ENCODE measurements at regions not wholly inside any gene's neighbourhood (a gene's known extent, or its start where the extent isn't known, plus 50 kb on each side); places are given as distances from the start of the nearest gene placed in this dataset.

DNA sequence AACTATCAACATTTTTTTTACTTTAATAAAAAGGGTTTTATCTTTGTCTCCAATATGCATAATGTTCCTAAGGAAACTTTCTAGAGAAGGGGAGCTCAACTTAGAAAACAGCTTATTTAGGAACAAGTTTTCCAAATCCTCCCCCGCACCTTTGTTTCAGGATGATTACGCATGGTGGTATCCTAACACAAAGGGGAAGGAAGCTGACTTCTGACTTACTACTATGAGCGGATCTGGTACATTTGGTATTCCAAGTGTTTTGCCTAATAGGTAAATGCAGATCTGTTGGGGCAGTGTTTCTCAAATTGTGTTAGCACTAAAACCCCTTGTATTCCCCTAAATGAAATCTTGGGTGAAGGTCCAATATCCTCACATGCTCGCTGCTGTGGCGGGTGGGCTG lies 229.3 kb upstream of the KLF14 start:
- no peak for DNase-seq (ENCODE audit: low read depth, low spot score)

DNA sequence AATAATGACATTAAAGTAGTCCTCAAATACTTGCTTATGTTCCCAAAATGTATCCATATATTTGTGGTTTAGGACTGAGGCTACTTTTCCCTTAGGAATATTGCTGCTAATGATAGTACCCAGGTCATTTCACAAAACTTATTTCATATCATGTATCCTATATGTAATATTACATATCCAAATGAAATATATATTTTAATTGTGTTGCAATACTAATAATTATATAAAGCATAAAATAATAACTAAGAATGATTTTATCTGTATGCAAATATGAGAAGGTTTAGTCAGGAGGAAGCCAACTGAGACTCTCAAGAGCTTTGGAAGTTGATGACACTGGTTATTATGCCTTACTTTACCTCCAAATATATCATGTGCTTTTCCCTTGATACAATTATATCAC lies 231.5 kb upstream of the KLF14 start:
- no peak for DNase-seq (ENCODE audit: low read depth, low spot score)

DNA sequence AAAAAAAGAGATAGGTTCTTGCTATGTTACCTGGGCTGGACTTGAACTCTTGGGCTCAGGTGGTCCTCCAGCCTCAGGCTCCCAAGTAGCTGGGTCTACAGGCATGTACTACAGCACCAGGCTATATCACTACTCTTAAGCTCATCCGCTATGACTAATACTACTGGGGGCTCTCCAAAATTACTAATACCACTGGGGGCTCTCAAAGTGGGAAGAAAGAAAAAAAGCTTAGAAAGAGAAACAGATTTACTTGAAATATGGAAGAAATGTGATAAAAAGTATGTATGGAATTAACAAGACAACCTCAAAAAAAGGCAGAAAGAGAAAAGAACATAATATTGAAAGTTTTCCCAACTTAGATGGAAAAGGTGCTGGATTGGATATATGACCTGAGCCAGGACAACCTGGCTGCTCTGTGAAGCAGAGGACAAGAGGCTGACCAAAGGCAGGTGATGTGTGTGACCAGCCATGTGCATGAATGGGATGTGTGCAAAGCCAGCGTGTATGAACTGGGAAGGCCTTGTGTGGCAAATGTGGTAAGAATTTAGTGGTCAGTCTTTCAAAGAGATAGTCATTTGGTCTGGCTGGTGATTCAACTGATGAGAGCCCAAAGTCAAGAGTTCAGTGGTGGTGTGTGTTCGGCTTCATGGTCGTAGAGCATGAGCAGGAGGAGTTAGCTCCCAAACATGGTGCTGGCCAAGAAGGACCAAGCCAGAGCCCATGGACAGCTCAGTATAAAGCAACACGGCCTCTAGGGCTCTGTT lies 232.4 kb upstream of the KLF14 start:
- DNase-seq (ENCODE audit: low read depth, low spot score) = no peak

DNA sequence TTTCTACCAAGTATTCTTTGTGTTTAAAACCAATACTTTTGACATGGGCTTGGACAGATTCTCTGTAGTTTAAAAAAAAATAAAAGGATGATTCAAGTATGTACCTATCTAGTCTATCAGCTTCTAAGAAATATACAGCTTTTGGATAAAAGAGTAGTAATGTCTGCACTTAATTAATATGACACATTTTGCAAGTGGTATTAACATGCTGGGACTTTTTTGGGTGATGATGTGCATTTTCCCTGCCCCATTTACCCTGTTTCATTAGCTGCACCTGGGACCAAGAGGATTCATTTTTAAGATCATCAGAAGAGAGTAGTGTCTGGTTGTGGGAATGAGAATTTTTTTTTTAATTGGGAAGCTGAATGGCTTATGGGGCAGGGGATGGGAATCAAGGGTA lies 236.2 kb upstream of the KLF14 start:
- DNase-seq (ENCODE audit: low read depth, low spot score) = no peak

DNA sequence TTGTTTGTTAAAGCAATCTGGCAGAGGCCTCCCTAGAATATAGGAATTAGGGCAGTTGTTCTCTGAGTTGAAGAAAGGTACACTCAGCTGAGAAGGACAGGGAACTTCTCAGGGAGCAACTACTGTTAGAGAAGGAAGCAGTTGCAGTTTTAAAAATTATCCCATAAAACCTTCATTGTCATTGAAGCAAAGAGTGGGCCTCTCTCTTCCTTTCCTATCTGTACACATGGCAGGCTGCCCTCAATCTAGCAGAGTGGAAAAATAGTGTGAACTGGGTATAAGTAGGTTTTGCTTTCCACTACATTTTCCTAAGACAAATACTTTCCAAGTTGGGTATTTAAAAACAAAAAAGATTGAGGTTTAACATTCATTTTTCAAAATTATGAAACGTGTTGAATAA lies 236.7 kb upstream of the KLF14 start:
- no peak for DNase-seq (ENCODE audit: low read depth, low spot score)

DNA sequence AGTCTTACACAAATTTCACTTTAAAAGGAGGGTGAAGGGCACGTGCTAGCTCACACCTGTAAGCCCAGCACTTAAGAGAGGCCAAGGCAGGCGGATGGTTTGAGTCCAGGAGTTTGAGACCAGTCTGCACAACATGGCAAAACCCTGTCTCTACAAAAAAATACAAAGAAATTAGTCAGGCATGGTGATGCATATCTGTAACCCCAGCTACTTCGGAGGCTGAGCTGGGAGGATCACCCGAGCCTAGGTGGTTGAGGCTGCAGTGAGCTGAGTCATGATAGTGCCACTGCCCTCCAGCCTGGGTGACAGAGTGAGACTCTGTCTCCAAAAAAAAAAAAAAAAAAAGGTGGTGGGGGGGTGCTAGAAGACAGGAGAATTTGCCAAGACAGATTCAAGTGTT lies 237.3 kb upstream of the KLF14 start:
- DNase-seq (ENCODE audit: low read depth, low spot score) = no peak

DNA sequence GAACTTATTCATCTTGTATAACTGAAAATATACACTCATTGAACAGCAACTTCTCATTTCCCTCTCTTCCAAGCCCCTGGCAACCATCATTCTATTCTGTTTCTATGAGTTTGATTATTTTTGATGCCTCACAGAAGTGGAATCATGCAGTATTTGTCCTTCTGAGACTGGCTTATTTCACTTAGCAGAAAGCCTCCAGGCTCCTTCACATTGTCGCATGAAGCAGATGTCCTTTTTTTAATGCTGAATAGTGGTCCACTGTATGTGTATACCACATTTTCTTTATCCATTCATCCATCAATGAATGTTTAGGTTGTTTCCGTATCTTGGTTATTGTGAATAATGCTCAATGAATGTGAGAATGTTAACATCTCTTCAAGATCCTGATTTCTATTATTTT lies 238.2 kb upstream of the KLF14 start:
- DNase-seq (ENCODE audit: low read depth, low spot score) = no peak

DNA sequence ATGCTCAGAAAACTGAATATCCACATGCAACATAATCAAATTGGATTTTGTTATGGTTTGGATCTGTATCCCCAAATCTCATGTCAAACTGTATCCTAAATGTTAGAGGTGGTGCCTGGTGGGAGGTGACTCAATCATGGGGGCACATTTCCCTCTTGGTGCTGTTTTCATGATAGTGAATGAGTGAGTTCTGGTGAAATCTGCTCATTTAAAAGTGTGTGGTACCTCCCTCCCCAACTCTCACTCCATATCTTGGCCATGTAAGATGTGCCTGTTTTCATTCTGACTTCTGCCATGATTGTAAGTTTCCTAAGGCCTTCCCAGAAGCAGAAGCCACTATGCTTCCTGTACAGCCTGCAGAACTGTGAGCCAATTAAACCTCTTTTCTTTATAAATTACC lies 239.6 kb upstream of the KLF14 start:
- no peak for DNase-seq (ENCODE audit: low read depth, low spot score)

DNA sequence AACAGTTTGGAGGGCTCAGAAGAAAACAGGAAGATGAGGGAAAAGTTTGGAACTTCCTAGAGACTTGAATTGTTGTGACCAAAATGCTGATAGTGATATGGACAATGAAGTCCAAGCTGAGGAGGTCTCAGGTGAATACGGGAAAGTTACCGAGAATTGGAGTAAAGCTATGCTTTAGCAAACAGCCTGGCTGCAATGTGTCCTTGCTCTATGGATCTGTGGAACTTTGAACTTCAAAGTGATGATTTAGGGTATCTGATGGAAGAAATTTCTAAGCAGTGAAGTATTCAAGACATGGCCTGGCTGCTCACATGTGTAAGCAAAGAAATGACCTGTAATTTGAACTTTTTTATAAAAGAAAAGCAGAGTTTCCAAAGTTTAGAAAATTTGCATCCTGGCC lies 240.2 kb upstream of the KLF14 start:
- DNase-seq (ENCODE audit: low read depth, low spot score) = no peak

DNA sequence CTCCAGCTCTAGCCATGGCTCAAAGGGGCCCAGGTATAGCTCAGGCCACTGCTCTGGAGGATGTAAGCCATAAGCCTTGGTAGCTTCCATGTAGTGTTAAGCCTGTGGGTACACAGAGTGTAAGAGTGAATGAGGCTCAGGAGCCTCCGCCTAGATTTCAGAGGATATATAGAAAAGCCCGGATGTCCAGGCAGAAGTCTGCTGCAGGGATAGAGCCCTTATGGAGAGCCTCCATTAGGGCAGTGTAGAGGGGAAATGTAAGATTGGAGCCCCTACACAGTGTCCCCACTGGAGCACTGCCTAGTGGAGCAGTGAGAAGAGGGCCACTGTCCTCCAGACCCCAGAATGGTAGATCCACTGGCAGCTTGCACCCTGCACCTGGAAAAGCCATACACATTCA lies 240.8 kb upstream of the KLF14 start:
- DNase-seq (ENCODE audit: low read depth, low spot score) = no peak

DNA sequence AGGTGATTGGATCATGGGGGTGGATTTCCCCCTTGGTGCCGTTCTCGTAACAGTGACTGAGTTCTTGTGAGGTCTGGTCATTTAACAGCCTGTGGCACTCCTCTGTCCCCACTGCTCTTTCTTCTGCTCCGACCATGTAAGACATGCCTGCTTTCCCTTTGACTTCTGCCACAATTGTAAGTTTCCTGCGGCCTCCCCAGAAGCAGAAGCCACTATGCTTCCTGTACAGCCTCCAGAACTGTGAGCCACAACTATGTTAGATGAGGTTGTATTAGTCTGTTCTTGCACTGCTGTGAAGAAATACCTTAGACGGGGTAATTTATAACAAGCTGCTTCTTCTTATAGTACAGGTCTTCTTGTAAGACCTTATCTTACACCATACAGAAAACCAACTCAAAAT lies 241.7 kb upstream of the KLF14 start:
- DNase-seq (ENCODE audit: low read depth, low spot score) = no peak

DNA sequence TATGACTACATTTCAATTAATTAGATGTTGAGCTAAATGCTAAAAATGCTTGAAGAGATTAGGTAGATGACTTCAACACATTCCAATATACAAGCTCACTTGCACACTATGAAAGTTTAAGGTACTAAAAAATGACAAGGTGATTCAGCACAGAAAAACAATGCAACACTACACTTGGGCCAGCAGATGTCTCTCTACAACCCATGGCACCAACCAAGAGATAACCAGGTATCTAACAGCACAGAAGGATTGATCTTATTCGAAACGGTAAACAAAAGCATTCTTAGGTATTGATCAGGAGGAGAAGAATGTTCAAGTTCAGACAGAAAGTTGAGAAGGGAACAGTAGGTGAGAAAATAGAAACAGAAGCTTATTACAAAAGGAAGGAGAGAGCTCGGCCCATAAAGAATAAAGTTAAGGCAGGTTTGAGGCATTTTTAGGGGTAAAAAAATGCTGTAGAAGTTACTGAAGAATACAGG lies 248.2 kb upstream of the KLF14 start:
- no peak for DNase-seq (ENCODE audit: low read depth, low spot score)

DNA sequence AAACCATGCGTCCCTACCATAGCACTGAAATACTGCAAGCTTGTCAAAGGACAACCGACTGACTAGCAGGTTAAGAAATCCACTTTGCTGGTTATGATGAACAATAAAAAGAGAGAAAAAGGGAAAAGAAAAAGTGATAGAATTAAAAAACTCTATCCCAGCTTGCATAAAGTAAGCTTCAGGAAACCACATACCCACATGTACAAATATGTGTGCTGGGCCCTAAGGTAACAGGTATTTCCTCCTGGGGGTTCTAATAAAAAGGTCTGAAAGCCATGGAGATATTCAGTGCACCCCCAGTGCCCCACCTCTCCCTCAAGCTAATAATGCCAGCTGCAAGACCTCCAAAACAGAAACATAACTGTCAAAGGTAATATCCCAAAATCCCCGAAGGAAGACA lies 248.6 kb upstream of the KLF14 start:
- DNase-seq (ENCODE audit: low read depth, low spot score) = no peak

DNA sequence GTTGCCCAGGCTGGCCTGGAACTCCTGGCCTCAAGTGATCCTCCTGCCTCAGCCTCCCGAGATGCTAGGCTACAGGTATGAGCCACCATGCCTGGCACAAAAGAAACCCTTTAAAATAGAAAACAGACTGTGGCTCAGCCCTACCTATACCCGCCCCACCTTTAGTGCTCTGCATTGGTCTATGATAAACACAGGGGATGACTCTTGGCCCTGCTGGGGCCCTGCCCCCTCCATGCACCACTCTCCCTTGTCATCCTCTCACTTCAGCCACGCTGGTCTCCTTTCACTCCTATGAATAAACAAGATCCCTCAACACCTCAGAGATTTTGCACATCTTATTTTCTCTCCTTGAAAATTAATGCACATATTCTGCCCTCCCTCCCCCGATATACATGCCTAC lies 251.4 kb upstream of the KLF14 start:
- no peak for DNase-seq (ENCODE audit: low read depth, low spot score)

DNA sequence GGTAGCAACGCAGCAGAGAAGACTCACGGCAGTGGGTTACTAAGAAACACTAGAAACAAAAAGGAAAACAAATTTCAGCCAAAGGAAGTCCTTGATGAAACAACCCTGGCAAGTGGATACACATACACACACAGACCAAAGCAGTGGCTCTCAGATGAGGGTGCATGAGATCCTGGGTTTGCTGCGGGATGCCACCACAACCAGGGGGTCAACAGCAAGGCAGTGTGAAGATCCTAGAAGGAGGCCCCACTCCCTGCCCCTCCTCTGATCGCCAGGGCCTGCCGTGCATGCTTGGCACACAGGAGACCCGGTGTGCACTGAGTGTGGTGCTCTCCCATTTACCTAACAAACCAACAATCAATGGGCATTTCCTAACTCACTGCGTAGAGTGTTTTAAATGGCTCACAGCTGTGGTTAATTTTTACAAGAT lies 252.3 kb upstream of the KLF14 start:
- DNase-seq (ENCODE audit: low read depth, low spot score) = no peak

DNA sequence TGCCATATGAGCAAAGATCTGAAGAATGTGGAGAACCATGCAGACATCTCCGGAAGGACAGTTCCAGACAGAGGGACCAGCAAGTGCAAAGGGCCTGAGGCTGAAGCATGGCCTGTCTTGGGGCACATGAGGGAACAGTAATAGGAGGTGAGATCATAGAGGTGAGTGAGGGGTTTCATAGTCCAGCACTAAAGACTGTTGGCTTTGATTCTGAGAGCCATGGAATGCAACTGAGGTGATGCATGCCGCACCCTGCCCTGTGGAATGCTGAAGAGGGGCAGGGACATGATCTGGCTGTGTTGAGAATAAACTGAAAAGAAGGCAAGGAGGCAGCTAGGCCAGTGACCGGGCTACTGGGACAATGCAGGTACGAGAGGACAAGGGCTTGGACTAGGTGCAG lies 253.1 kb upstream of the KLF14 start:
- no peak for DNase-seq (ENCODE audit: low read depth, low spot score)

DNA sequence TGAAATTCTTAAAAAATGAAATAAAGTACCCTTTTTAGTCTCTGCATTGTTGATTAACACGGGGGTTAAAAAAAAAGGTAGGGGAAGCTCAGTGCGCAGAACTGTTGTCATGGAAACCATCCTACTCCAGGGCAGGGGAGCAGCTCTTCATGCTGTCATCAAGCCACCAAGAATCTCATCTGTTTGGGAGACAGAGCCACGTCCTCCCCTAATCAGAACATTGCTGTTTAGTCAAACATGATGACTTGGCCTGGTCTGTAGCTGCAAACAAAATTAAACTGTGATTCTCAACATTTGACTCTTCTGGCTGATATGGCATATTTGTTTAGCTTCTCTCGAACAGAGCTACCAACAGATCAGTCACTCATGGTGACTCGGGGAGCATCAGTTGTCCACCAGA lies 254.4 kb upstream of the KLF14 start:
- DNase-seq (ENCODE audit: low read depth, low spot score) = no peak

DNA sequence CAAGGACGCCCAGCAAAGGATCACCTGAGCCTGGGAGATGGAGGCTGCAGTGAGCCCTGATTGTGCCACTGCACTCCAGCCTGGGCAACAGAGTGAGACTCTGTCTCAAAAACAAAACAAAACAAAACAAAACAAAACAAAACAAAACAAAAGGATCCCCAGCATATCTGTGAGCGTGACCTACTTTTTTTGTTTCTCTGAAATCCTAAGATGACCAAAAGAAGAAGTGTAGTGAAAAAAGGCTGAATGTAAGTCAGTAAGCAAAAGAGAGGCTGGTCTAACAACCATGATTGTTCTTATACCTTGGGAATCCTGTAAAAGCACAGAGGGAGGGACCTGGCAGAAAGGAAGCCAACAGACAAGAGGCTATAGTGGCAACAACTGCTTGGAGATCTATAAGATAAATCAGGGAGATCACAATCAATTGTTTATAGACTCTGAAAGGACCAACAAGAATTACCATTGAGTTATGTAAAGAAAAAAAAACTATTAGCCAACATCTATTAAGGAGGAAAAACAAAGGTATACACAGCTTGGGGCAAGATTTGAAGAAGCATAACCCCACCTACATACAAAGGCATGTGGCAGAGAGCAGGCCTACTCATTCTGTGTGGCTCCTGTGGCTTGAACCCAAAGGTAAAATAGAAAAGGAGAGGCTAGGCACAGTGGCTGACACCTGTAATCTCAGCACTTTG lies 255.2 kb upstream of the KLF14 start:
- DNase-seq (ENCODE audit: low read depth, low spot score) = no peak

DNA sequence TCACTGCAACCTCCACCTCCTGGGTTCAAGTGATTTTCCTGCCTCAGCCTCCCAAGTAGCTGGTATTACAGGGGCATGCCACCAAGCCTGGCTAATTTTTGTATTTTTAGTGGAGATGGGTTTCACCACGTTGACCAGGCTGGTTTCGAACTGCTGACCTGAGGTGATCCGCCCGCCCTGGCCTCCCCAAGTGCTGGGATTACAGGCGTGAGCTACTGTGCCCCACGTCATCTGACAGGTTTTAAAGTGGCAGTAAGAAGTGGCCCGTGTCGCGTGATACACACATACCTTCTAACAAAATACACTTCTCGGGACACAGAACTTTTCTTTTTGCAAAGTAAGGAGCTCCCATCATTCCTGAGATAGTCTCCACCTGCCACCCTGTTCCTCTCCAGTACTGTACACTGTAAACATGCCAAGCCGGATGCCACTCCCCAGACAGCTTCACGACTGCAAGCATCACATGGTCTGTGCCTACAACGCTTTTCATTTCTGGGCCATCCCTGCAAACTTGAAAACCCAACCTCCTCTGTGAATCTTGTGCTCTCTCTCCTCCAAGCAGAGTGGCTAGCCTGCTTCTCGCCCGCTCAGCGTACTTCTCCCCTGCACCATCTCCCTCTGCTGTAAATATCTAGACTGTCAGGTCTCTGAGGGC lies 256.3 kb upstream of the KLF14 start:
- DNase-seq (ENCODE audit: low read depth, low spot score) = no peak

DNA sequence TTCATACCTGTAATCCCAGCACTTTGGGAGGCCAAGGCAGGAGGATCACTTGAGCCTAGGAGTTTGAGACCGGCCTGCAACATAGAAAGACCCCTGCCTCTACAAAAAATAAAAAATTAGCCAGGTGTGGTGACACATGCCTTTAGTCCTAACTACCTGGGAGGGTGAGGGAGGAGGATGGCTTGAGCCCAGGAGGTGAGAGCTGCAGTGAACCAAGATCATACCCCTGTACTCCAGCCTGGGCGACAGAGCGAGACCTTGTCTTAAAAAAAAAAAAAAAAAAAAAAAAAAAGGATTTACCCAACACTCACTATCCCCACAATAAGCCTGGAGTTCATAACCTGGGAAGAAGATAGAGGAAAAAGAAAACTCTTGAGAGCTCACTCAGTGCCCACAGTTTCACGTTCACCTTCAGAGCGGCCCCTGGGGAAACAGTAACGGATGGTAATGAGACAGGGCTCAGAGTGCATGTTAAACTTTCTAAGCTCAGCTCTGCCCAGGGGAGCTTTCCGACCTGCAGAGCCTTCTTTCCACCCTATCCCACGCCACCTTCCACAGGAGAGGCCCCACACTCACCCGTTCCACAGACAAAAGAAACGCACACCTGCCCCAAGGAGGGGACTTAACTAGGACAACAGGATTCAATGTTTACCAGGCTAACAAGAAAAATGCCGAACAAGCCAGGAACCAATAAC lies 259.8 kb upstream of the KLF14 start:
- no peak for DNase-seq (ENCODE audit: low read depth, low spot score)

DNA sequence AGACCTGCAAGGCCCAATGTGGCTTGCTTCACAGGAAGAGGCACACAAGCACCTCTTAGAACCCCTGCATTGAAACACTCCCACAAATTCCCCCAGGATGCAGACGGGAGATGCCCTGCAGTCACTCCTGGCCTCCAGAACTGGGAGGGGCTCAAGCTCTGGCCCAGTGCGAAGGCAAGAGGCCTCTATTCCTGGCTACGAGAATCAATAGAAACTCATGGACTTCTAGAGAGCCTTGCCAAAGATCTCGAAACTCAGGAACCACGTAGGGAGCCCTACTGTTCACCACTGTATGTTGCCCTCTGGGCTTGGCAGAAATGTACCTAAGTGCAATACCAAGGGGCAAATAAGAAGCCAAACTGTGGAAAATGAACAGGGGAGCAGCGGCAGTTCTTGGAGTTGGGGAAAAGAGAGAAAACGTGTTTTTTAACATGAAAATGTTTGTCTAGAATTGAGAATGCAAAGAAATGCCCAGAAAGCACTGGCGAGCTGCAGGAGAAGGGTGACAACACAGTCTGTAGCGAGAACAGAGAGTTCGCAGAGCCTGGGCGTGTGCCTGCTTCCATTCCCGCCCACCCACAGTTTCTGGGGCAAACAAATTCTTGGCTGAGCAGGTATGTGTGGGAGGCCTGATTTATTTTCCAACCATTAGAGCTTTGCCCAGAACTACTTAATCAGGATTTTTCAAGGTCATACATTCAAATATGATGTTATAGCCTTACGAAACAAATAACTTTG lies 260.5 kb upstream of the KLF14 start:
- no peak for DNase-seq (ENCODE audit: low read depth, low spot score)

Data from brain pericyte (primary cell).